Thyroid gland (tissue), 4 donors: ENCODE measurements at regions not wholly inside any gene's neighbourhood (a gene's known extent, or its start where the extent isn't known, plus 50 kb on each side); places are given as distances from the start of the nearest gene placed in this dataset.
"Not testable (repeated sequence)": the region's sequence is repeated elsewhere in the genome, so short reads cannot be mapped to it uniquely, and the experiment has no call there.

ENCODE experiments used
- DNase-seq, 2 donors: peaks; one replicate each; pipeline ENCODE4 v3.0.0-alpha.2; 2019
- H3K27ac ChIP-seq, 3 donors: fragments of 200-600 bp; sonication (generic); 1 replicate in 2 of 3; 2 replicates in 1 of 3; pipeline ENCODE4 v1.5.1; 2016 to 2019; ENCODE audit warnings: mild to moderate bottlenecking in 1 of 3, moderate library complexity in 1 of 3
- H3K27me3 ChIP-seq: fragments of 200-600 bp; sonication (generic); one replicate; pipeline ENCODE4 v1.5.1; 2019
- H3K36me3 ChIP-seq, 2 donors: fragments of 200-600 bp; sonication (generic); one replicate each; pipeline ENCODE4 v1.5.1; 2016 to 2019
- H3K4me1 ChIP-seq, 2 donors: fragments of 200-600 bp; sonication (generic); one replicate each; pipeline ENCODE4 v1.5.1; 2017 to 2019
- H3K4me3 ChIP-seq, 3 donors: fragments of 200-600 bp; sonication (generic); replicated peaks in 1 of 3; 1 replicate in 2 of 3; 2 replicates in 1 of 3; pipeline ENCODE4 v1.5.1; 2016; ENCODE audit warnings: mild to moderate bottlenecking in 1 of 3
- H3K9me3 ChIP-seq: fragments of 200-600 bp; sonication (generic); one replicate; pipeline ENCODE4 v1.5.1; 2017
- CTCF ChIP-seq, 6 experiments: fragments of 200-600 bp in 3 of 6; fragments of 450-650 bp in 3 of 6; sonication (generic) in 3 of 6; IDR thresholded peaks; one replicate each; pipeline ENCODE4 v1.5.1; 2016 to 2019; ENCODE audit warnings: antibody characterized with exemption in 6 of 6, mild to moderate bottlenecking in 2 of 6, inconsistent platforms in 1 of 6, moderate library complexity in 1 of 6
- POLR2A ChIP-seq, 2 donors: fragments of 450-650 bp; IDR thresholded peaks; one replicate each; pipeline ENCODE4 v1.6.1; 2017; ENCODE audit warnings: antibody characterized with exemption in 2 of 2, mild to moderate bottlenecking in 2 of 2, moderate library complexity in 1 of 2
- WGBS, 2 donors: methylation state at CpG; one replicate each; pipeline ENCODE4 v1.1.5; 2017; 5-methylcytosine and 5-hydroxymethylcytosine counted together
- intact Hi-C: fragments of 100-400 bp; cut with DNase I; formaldehyde crosslinking; loops from one replicate; pipeline ENCODE4 v1.15.1; 2023

GRCh38 chrY:12357655-12358054 is 343.4 kb upstream of the USP9Y start:
- H3K27ac ChIP-seq = no peak overlapping the region
- DNase-seq = no peak
- intact Hi-C loops = no loop called here
- no peaks in the 10 kb centered on the region for H3K36me3 ChIP-seq
- H3K27me3 ChIP-seq = no peaks in the 10 kb centered on the region
- 88 to 100% methylated on average over 2 to 5 of the region's 6 CpGs for WGBS, 2 donors
- TF ChIP-seq POLR2A (IDR thresholded peaks at IDR 0.05) (no peak), CTCF (IDR thresholded peaks at IDR 0.05) (no peak)
- H3K4me3 ChIP-seq = no peak overlapping the region
- no peaks in the 10 kb centered on the region for H3K4me1 ChIP-seq
- no peaks in the 10 kb centered on the region for H3K9me3 ChIP-seq

- Histone ChIP-seq H3K4me1 (no peaks in the 10 kb centered on the region), H3K4me3 (no peak overlapping the region), H3K36me3 (no peaks in the 10 kb centered on the region), H3K27ac (no peak overlapping the region), H3K27me3 (no peaks in the 10 kb centered on the region), H3K9me3 (no peaks in the 10 kb centered on the region)
- 73 to 78% methylated on average over 5 to 7 of the region's 7 CpGs for WGBS, 2 donors
- DNase-seq = no peak
- intact Hi-C loops = no loop called here
- no peak for TF ChIP-seq CTCF (IDR thresholded peaks at IDR 0.05)
- no peak for TF ChIP-seq POLR2A (IDR thresholded peaks at IDR 0.05)
Observed at GRCh38 chrY:12358337-12358736, 342.7 kb upstream of the USP9Y start.

GRCh38 chrY:12359867-12360266 is 341.2 kb upstream of the USP9Y start:
- intact Hi-C loops = no loop called here
- TF ChIP-seq CTCF (IDR thresholded peaks at IDR 0.05) (no peak), POLR2A (IDR thresholded peaks at IDR 0.05) (no peak)
- H3K36me3 ChIP-seq = no peaks in the 10 kb centered on the region
- no peaks in the 10 kb centered on the region for H3K4me1 ChIP-seq
- H3K27ac ChIP-seq = no peak overlapping the region
- no peak overlapping the region for H3K4me3 ChIP-seq
- WGBS, 2 donors = 25 to 43% methylated on average over 1 to 6 of the region's 9 CpGs
- DNase-seq = peak; percentile 46 to 51
- no peaks in the 10 kb centered on the region for H3K27me3 ChIP-seq
- H3K9me3 ChIP-seq = no peaks in the 10 kb centered on the region

GRCh38 chrY:12360496-12360895 is 340.5 kb upstream of the USP9Y start:
- H3K9me3 ChIP-seq = no peaks in the 10 kb centered on the region
- peak; percentile 20 to 29 for DNase-seq
- TF ChIP-seq POLR2A (IDR thresholded peaks at IDR 0.05) (no peak), CTCF (IDR thresholded peaks at IDR 0.05) (no peak)
- intact Hi-C loops = no loop called here
- no peak overlapping the region for H3K4me3 ChIP-seq
- 36 to 60% methylated on average over 9 of the region's 9 CpGs for WGBS, 2 donors
- H3K36me3 ChIP-seq = no peaks in the 10 kb centered on the region
- H3K4me1 ChIP-seq = no peaks in the 10 kb centered on the region
- H3K27ac ChIP-seq = no peak overlapping the region
- H3K27me3 ChIP-seq = no peaks in the 10 kb centered on the region

GRCh38 chrY:12365311-12365910 is 335.6 kb upstream of the USP9Y start:
- intact Hi-C loops = no loop called here
- 69 to 83% methylated on average over 4 to 5 of the region's 5 CpGs for WGBS, 2 donors
- Histone ChIP-seq H3K27ac (no peak overlapping the region), H3K27me3 (no peaks in the 10 kb centered on the region), H3K4me1 (no peaks in the 10 kb centered on the region), H3K9me3 (no peaks in the 10 kb centered on the region), H3K36me3 (no peaks in the 10 kb centered on the region), H3K4me3 (no peak overlapping the region)
- TF ChIP-seq POLR2A (IDR thresholded peaks at IDR 0.05) (no peak), CTCF (IDR thresholded peaks at IDR 0.05) (no peak)
- no peak for DNase-seq

GRCh38 chrY:12374588-12374987 is 326.4 kb upstream of the USP9Y start:
- H3K36me3 ChIP-seq, H3K4me3 ChIP-seq, DNase-seq, H3K27me3 ChIP-seq, H3K27ac ChIP-seq, intact Hi-C loops, H3K9me3 ChIP-seq, H3K4me1 ChIP-seq: not testable (repeated sequence)
- 100% methylated on average over 2 of the region's 2 CpGs; no CpG with 5 or more reads in 1 of the 2 donors for WGBS, 2 donors

- H3K36me3 ChIP-seq, H3K4me1 ChIP-seq, H3K9me3 ChIP-seq, DNase-seq, H3K27ac ChIP-seq, intact Hi-C loops, H3K27me3 ChIP-seq, H3K4me3 ChIP-seq: not testable (repeated sequence)
- WGBS, 2 donors = 32 to 36% methylated on average over 11 to 13 of the region's 17 CpGs
Observed at GRCh38 chrY:12391655-12392559, 309.1 kb upstream of the USP9Y start.
